HG03097 (cell line): ENCODE measurements at regions not wholly inside any gene's neighbourhood (a gene's known extent, or its start where the extent isn't known, plus 50 kb on each side); places are given as distances from the start of the nearest gene placed in this dataset.

ENCODE experiments used
- ATAC-seq: cut with Tn5 transposase; IDR thresholded peaks from one replicate; pipeline ENCODE4 v1.9.1; 2021; ENCODE audit not compliant: unreplicated experiment, low FRiP score

DNA sequence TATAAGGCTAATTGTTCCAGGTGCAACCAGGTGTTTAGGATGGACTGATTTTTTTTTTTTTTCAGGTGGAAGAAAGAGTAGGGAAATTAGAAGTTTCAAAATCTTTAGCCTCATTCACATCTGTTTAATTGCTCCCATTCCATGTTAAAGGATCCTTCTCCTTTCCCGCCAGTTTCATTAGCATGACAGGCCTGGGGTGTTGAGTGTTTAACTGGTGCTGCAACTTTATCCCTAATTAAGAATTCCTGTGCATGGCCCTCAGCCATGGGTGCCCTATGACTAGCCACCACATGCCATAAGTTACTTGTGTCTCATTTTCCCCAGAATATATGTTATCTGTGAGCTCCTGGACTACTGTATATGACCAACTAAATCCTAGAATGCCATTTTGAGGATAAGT, 501.4 kb downstream of the NSUN3 start:
- no peak for ATAC-seq

DNA sequence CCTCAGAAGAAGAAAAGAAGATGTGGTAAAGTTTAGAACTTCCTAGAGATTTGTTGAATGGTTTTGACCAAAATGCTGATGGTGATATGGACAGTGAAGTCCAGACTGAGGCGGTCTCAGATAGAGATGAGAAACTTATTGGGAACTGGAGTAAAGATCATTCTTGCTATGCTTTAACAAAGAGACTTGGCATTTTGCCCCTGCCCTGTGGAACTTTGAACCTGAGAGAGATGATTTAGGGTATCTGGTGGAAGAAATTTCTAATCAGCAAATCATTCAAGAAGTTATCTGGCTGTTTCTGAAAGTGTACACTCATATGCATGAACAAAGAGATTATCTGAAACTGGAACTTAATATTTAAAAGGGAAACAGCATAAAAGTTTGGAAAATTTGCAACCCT, 505.2 kb downstream of the NSUN3 start:
- no peak for ATAC-seq

DNA sequence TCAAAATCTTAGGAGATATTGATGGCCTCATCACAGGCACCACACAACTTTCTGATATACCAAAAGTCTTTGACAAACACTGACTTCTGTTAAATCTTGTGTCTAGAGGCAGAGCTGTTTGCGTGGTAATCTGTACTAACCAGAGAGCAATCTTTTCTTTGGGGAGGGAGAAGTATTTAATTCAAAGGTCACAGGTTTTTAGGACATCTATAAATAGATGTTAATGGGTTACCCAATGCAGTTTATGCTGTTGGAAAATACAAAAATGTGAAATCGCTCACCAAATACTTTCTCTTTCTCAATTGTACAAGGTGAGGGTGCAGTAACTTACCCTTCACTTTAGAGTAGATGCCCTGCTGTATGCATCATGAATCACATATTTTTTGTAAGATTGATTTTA, 510.5 kb downstream of the NSUN3 start:
- no peak for ATAC-seq

DNA sequence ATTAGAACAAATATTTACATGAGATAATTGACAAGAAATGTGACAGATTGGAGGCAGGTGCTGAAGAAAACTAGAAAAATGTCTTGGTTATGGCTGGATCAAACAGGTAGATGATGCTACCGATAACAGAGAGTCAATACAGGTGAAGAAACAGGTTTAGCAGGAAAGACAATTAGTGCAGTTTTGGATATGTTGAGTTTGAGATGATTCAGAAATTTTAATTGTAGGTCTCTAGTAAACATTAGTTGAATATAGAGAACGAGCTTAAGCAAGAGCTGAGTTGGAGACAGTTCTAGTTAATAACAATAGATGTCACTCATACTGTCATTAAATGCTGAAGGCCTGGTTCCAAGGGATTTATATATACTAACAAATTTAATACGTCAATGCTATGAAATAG, 524.4 kb downstream of the NSUN3 start:
- no peak for ATAC-seq

DNA sequence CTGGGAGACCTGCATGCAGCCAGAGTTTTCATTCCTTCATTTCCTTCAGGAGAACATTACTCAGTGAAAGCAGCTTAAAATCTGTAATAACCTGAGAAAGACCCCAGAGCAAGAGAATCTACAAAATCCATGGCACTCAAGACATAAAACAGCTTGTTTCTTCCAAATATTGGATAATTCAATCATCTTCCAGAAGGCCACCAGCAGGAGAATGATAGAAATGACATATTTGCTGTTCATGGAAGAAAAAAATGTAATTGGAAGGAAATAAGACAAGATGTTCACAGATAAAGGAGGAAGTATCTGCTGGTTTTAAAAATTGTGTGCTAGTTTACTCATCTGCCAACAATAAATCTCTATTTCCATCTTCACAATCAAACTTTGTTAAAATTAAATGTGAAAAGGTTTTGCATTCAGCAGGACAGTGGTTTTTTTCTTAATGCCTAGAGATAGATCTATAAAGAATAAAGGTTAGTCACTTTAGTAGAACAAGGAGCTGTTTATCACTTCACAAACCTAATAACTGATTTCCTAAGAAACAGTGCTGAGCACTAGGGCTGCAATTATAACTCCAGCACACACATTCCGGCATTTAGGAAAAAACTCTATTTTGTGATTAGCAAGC, 530.8 kb downstream of the NSUN3 start:
- ATAC-seq = no peak

DNA sequence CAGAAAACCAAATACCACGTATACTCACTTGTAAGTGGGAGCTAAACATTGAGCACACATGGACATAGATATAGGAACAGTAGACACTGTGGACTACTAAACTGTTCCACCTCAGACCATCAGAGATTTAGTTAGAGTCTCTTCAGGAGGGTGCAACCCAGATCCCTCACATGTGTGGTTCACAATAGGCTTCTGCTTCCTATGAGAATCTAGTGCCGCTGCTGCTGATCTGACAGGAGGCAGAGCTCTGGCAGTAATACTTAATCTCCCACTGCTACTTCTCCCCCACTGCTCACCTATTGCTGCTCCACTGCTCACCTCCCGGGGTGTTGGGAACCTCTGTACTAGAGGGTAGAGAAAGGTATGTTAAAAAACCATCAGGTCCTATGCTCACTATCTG, 533.3 kb downstream of the NSUN3 start:
- no peak for ATAC-seq

GRCh38 chr3:94596887-94597566, 534.2 kb downstream of the NSUN3 start:
- no peak for ATAC-seq

GRCh38 chr3:94607778-94608177, 544.9 kb downstream of the NSUN3 start:
- no peak for ATAC-seq

DNA sequence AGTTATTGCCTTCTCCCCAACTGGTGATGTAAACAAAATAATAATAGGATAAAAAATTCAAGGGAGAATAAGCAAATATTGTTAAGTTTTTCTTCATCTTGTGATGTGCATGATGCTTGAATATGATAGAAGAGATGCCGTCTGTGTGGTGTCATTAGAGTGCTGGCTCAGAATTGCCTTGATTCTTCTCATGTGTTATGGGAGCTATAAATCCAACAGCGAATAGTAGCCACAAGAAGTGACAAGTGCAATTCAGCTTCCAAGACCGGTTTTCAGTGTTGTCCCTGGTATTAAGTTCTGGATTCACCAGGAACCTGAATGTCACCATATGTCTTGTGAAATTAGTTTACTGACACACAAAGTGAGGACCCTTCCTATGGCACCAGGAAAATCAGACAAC, 547.0 kb downstream of the NSUN3 start:
- ATAC-seq = no peak

- no peak for ATAC-seq
Measured at GRCh38 chr3:94611596-94611995, 548.7 kb downstream of the NSUN3 start.

DNA sequence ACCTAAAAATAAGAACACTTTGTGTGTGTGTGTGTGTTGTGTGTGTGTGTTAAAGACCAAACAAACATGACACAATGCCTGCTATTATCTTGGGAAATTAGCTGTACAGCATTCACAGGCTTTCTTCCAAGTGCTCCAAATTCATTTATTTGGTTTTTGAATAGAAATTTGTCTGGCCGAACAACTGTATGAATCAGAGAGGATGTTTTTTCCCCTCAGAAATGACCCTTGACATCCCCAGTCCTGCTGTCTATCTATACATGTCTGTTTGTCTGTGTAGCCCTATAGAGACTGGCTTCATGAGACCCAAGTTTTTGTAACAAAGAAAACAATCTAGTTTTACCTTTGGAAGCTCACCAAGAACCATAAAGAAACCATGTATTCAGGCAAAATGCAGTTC, 549.8 kb downstream of the NSUN3 start:
- ATAC-seq = no peak

DNA sequence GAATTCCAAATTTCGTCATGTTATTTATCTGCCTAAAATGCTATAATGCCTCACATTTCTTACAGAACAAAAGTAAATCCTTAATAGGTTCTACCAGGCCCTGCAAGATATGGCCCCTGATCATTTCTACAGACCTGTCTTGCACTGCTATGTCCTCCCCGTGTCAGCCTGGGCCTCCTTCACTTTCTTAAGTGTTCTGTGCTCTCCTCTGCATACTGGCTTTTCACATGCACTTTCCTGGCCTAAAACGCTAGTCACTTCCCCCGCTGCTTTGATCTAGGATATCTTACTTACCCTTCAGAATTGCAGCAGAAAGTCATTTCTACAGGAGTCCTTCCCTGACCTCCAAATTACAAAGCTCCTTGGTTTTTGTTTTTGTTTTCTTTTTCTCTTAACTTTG, 551.3 kb downstream of the NSUN3 start:
- no peak for ATAC-seq

DNA sequence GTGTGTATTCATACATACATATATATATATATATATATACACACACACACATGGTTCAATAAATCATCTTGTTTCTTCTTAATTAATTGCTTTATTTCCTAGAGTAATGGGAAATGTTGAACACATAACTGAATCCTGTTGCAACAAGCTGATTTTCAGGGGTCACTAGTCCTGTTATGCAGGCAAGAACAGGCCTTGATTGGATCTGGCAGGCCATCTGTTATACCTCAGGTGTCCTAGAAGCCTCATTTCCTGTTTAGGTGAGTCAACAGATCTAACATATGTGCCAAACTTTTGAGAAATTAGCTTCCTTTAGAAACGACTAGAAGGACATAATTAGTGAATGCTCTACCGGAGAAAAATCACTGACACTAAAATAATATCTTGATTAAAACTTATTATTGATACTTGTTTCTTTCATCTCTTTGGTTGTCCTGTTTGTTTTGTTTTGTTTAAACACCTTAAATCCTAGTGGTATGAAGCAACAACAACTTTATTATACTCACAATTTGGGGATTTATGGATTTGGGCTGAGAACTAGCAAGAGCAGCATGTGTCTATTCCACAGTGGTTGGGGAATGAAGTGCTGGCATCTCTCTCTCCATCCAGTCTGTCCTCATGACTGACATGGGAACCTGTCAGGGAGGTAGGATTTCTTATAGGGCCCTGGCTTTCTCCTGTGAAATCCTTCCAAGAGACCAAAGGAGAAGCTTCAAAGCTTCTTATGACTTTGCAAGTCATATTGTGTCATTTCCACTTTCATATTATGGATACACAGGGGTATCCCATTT, 552.6 kb downstream of the NSUN3 start:
- no peak for ATAC-seq

- ATAC-seq = no peak
Measured at GRCh38 chr3:94616833-94617232, 554.0 kb downstream of the NSUN3 start.

DNA sequence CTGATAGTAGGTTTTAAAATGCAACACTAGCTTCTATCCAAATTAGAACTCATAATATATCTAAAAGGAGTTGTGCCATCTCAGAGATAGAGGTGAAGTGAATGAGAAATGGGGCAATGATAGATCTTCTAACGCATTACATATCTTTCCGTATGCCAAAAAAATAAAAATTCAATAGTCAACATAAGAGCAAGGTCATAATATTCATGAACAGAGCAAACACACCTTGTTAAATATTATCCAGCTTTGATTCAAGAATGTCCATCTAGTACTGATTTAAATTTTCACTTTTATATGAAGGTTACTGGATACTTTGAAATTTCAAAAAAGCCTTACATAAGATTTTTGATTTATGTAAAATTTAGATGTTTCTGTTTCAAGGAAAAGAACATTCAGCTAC, 554.5 kb downstream of the NSUN3 start:
- no peak for ATAC-seq

DNA sequence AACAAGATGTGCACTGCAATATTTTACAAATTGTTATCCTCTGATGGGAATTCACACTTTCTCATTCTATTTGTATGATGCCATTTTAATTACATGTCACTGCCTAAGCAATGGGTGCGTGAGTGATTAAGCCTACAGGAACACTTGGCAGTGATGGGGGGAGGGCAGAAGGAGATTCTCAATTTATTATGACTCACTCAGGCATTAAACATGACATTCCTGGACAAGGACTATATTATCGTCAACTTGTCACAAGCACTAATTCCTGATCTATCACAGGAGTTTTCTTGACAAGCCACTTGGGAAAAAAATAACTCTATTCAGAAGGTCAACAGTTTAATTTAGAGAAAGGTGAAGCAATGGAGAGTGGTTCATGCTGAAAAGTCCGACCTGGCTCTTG, 556.8 kb downstream of the NSUN3 start:
- no peak for ATAC-seq

GRCh38 chr3:94626573-94626972, 563.7 kb downstream of the NSUN3 start:
- ATAC-seq = no peak

DNA sequence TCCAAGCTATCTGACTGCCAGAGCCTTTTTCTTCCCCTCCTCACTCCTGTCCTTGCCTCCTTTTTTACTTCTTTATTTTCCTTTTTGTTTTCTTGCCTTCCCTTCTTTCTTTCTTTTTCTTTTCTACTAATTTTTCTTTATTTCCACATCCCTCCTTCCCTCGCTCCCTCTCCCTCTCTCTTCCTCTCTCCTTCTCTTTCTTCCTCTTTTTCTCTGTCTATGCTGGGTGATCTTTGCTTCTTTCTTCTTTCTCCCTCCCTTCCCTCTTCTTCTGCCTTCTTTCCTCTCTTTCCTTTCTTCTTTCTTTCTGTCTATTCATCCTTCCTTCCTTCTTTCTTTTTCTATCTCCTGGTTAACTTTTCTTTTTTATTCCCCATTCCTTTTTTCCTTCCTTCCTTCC, 564.8 kb downstream of the NSUN3 start:
- no peak for ATAC-seq

- no peak for ATAC-seq
Measured at GRCh38 chr3:94643400-94643799, 580.5 kb downstream of the NSUN3 start.

DNA sequence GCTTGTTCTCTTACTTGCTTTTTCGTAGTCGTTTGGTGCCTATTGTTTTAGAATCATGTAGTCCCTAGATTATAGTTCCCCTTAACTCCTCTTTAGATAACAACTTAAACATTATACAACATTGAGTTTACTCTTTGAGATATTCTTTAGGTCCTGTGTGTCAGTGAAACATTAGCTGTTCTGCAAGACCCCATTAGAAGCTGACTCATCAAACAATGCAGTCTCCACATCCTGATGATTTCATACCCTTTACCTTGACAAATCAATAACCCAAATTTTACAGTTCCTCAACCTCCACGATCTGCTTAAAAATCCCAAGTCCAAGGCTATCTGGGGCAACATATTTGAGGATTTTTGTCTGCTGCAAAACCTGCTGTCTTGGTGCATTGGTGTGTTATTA, 582.9 kb downstream of the NSUN3 start:
- ATAC-seq = no peak

DNA sequence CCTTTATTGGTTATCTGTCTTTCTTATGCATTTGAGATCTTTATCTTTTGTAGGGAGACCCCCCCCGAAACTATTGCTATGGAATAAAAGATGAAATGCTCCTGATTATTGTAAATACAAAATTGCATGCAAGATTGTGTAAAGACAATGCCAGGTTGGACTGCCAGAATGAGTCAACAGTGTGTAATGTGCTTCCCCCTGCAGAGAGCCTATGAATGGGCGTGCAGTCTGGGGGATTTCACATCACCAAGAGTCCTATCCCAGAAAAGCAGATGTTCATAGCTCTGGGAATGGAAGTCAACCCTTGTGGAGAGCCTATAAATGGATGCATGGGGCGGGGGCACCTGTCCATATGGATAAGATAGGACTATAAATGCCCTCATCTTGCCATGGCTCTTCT, 584.3 kb downstream of the NSUN3 start:
- ATAC-seq = no peak
